Astrocyte (in vitro differentiated cells and primary cell): ENCODE measurements at regions not wholly inside any gene's neighbourhood (a gene's known extent, or its start where the extent isn't known, plus 50 kb on each side); places are given as distances from the start of the nearest gene placed in this dataset.
"Not testable (repeated sequence)": the region's sequence is repeated elsewhere in the genome, so short reads cannot be mapped to it uniquely, and the experiment has no call there.

Experiments used
- DNase-seq: peaks from one replicate; pipeline ENCODE4 v3.0.0-alpha.2; 2010; ENCODE audit warnings: low read depth
- FAIRE-seq: peaks from 2 replicates; lab custom pipeline; 2011; peaks lifted over from hg19 to GRCh38; lab: Jason Lieb, UNC
- H2AFZ ChIP-seq: 2 replicates; pipeline ENCODE4 v1.6.0; 2012; ENCODE audit warnings: low read depth, low read length, inconsistent platforms
- H3K27ac ChIP-seq: 2 replicates; pipeline ENCODE4 v1.5.1; 2011; ENCODE audit warnings: low read depth, low read length, inconsistent platforms
- H3K27me3 ChIP-seq: 2 replicates; pipeline ENCODE4 v1.6.0; 2011; ENCODE audit warnings: low read length, inconsistent platforms; ENCODE audit not compliant: insufficient read depth
- H3K36me3 ChIP-seq: 2 replicates; pipeline ENCODE4 v1.5.1; 2011; ENCODE audit warnings: low read length, inconsistent platforms; ENCODE audit not compliant: insufficient read depth
- H3K4me1 ChIP-seq: 2 replicates; pipeline ENCODE4 v1.5.1; 2011; ENCODE audit warnings: low read length, inconsistent platforms; ENCODE audit not compliant: insufficient read depth
- H3K4me2 ChIP-seq: 2 replicates; pipeline ENCODE4 v1.6.0; 2012; ENCODE audit warnings: low read length, inconsistent platforms
- H3K4me3 ChIP-seq: 2 replicates; pipeline ENCODE4 v1.5.1; 2011; ENCODE audit warnings: low read depth, mild to moderate bottlenecking, low read length, inconsistent platforms; ENCODE audit not compliant: insufficient read depth
- H3K79me2 ChIP-seq: 2 replicates; pipeline ENCODE4 v1.6.0; 2012; ENCODE audit warnings: mild to moderate bottlenecking, low read length, inconsistent platforms; ENCODE audit not compliant: insufficient read depth
- H3K9ac ChIP-seq: 2 replicates; pipeline ENCODE4 v1.6.0; 2012; ENCODE audit warnings: mild to moderate bottlenecking, low read length, inconsistent platforms
- H3K9me3 ChIP-seq: 2 replicates; pipeline ENCODE4 v1.5.1; 2012; ENCODE audit warnings: low read depth, mild to moderate bottlenecking, low read length, inconsistent platforms; ENCODE audit not compliant: insufficient read depth
- H4K20me1 ChIP-seq: 2 replicates; pipeline ENCODE4 v1.6.0; 2012; ENCODE audit warnings: low read length, inconsistent platforms; ENCODE audit not compliant: insufficient read depth
- H3K27ac Mint-ChIP-seq: one replicate; pipeline ENCODE4 v1.8.0; 2021; ENCODE audit warnings: mild to moderate bottlenecking, mixed read lengths; ENCODE audit not compliant: unreplicated experiment
- H3K27me3 Mint-ChIP-seq: one replicate; pipeline ENCODE4 v1.8.0; 2021; ENCODE audit warnings: low read depth, mixed read lengths; ENCODE audit not compliant: unreplicated experiment
- H3K36me3 Mint-ChIP-seq: one replicate; pipeline ENCODE4 v1.8.0; 2021; ENCODE audit warnings: low read depth, mixed read lengths; ENCODE audit not compliant: unreplicated experiment
- H3K4me1 Mint-ChIP-seq: one replicate; pipeline ENCODE4 v1.8.0; 2021; ENCODE audit warnings: low read depth, mixed read lengths; ENCODE audit not compliant: unreplicated experiment
- H3K4me3 Mint-ChIP-seq: one replicate; pipeline ENCODE4 v1.8.0; 2021; ENCODE audit warnings: mild to moderate bottlenecking, moderate library complexity, mixed read lengths; ENCODE audit not compliant: unreplicated experiment
- H3K9me3 Mint-ChIP-seq: one replicate; pipeline ENCODE4 v1.8.0; 2021; ENCODE audit warnings: mild to moderate bottlenecking, mixed read lengths; ENCODE audit not compliant: unreplicated experiment
- CTCF ChIP-seq: IDR thresholded peaks from 2 replicates; pipeline ENCODE4 v1.5.1; 2011; ENCODE audit warnings: low read depth, mild to moderate bottlenecking, inconsistent platforms, low read length, moderate library complexity; ENCODE audit not compliant: insufficient read depth
- EZH2 ChIP-seq: IDR thresholded peaks from 2 replicates; pipeline ENCODE4 v1.6.1; 2012; ENCODE audit warnings: mild to moderate bottlenecking, low read length, inconsistent platforms; ENCODE audit not compliant: insufficient read depth

GRCh38 chr2:133991606-133992168 lies 262.2 kb upstream of the MGAT5 start:
- H3K9me3 ChIP-seq: no peaks in the 10 kb centered on the region
- no peak overlapping the region for H3K9ac ChIP-seq
- Mint-ChIP-seq H3K4me3 (no peak overlapping the region), H3K27me3 (peaks cover 8% of the 10 kb centered on the region), H3K27ac (no peak overlapping the region), H3K9me3 (no peaks in the 10 kb centered on the region), H3K4me1 (peaks cover 15% of the 10 kb centered on the region), H3K36me3 (no peaks in the 10 kb centered on the region)
- peaks cover 5% of the 10 kb centered on the region for H3K4me1 ChIP-seq
- H3K36me3 ChIP-seq: no peaks in the 10 kb centered on the region
- no peak overlapping the region for H3K4me3 ChIP-seq
- no peaks in the 10 kb centered on the region for H4K20me1 ChIP-seq
- DNase-seq (no peak), FAIRE-seq (no peak)
- no peak overlapping the region for H3K4me2 ChIP-seq
- no peak overlapping the region for H2AFZ ChIP-seq
- TF ChIP-seq CTCF: no peak
- no peaks in the 10 kb centered on the region for H3K27me3 ChIP-seq
- H3K79me2 ChIP-seq: no peaks in the 10 kb centered on the region
- H3K27ac ChIP-seq: no peak overlapping the region

- FAIRE-seq (no peak), DNase-seq (no peak)
- no peaks in the 10 kb centered on the region for H3K4me1 ChIP-seq
- Mint-ChIP-seq H3K4me1 (peaks cover 8% of the 10 kb centered on the region), H3K4me3 (no peak overlapping the region), H3K9me3 (no peaks in the 10 kb centered on the region), H3K36me3 (no peaks in the 10 kb centered on the region), H3K27me3 (peaks cover 8% of the 10 kb centered on the region), H3K27ac (no peak overlapping the region)
- no peak overlapping the region for H3K4me3 ChIP-seq
- no peaks in the 10 kb centered on the region for H3K36me3 ChIP-seq
- no peaks in the 10 kb centered on the region for H3K79me2 ChIP-seq
- no peak overlapping the region for H2AFZ ChIP-seq
- H4K20me1 ChIP-seq: no peaks in the 10 kb centered on the region
- H3K9me3 ChIP-seq: no peaks in the 10 kb centered on the region
- no peak overlapping the region for H3K9ac ChIP-seq
- no peak overlapping the region for H3K27ac ChIP-seq
- H3K27me3 ChIP-seq: no peaks in the 10 kb centered on the region
- H3K4me2 ChIP-seq: no peak overlapping the region
- TF ChIP-seq EZH2 (no peak), CTCF (no peak)
Observed at GRCh38 chr2:133992454-133992853, 261.4 kb upstream of the MGAT5 start.

GRCh38 chr2:133993160-133993559 lies 260.7 kb upstream of the MGAT5 start:
- Histone ChIP-seq H3K27me3 (no peaks in the 10 kb centered on the region), H4K20me1 (no peaks in the 10 kb centered on the region), H3K9me3 (no peaks in the 10 kb centered on the region), H3K4me3 (no peak overlapping the region), H3K27ac (no peak overlapping the region), H2AFZ (no peak overlapping the region), H3K4me2 (no peak overlapping the region), H3K4me1 (no peaks in the 10 kb centered on the region), H3K36me3 (no peaks in the 10 kb centered on the region), H3K79me2 (no peaks in the 10 kb centered on the region), H3K9ac (no peak overlapping the region)
- Mint-ChIP-seq H3K36me3 (no peaks in the 10 kb centered on the region), H3K9me3 (no peaks in the 10 kb centered on the region), H3K27me3 (peaks cover 8% of the 10 kb centered on the region), H3K4me3 (no peak overlapping the region), H3K27ac (no peak overlapping the region), H3K4me1 (peaks cover 1% of the 10 kb centered on the region)
- no peak for DNase-seq
- FAIRE-seq: no peak
- TF ChIP-seq CTCF (no peak), EZH2 (no peak)

- H3K4me1 ChIP-seq, H3K27me3 Mint-ChIP-seq, H4K20me1 ChIP-seq, H3K9ac ChIP-seq, H3K79me2 ChIP-seq, H3K27ac ChIP-seq, H3K4me2 ChIP-seq, H2AFZ ChIP-seq, H3K27me3 ChIP-seq, H3K36me3 Mint-ChIP-seq, H3K9me3 ChIP-seq, FAIRE-seq, H3K9me3 Mint-ChIP-seq, H3K36me3 ChIP-seq, H3K4me3 ChIP-seq, H3K4me3 Mint-ChIP-seq, H3K4me1 Mint-ChIP-seq, H3K27ac Mint-ChIP-seq, DNase-seq: not testable (repeated sequence)
Observed at GRCh38 chr2:133998726-133999125, 255.1 kb upstream of the MGAT5 start.
